SK-N-SH (cell line): ENCODE measurements at regions not wholly inside any gene's neighbourhood (a gene's known extent, or its start where the extent isn't known, plus 50 kb on each side); places are given as distances from the start of the nearest gene placed in this dataset.
A peak's percentile ranks its signal among the peaks of the same experiment; 100 is the strongest.

Experiments
- CTCF ChIA-PET: fragments of 300-600, 350-600 bp; formaldehyde crosslinking; extraction: SDS; loops from one replicate; lab custom pipeline; 2021; lab: Yijun Ruan, JAX
- POLR2A ChIA-PET: fragments of 350-600 bp; sonication (Branson Sonifier 250); formaldehyde crosslinking; extraction: SDS; loops from one replicate; lab custom pipeline; 2020; ENCODE audit warnings: antibody characterized with exemption, inconsistent platforms; lab: Yijun Ruan, JAX
- DNase-seq: peaks from one replicate; pipeline ENCODE4 v3.0.0; 2012
- H2AFZ ChIP-seq: fragments of 200-600 bp; sonication (generic); 2 replicates; pipeline ENCODE4 v1.8.1; 2016; ENCODE audit warnings: antibody characterized with exemption, mild to moderate bottlenecking, low read depth
- H3F3A ChIP-seq: fragments of 200-600 bp; sonication (generic); replicated peaks from 2 replicates; pipeline ENCODE3; 2016; ENCODE audit warnings: antibody characterized with exemption, mild to moderate bottlenecking; ENCODE audit not compliant: insufficient read depth
- H3K27ac ChIP-seq, 2 experiments: fragments of 200-500 bp in 1 of 2; fragments of 200-600 bp in 1 of 2; sonication (Bioruptor generic) in 1 of 2; sonication (generic), shearing (Covaris generic) in 1 of 2; 2 replicates each; pipeline versions ENCODE4 v1.5.1 to v1.6.1; 2014 to 2016; ENCODE audit warnings: low read depth in 2 of 2, inconsistent platforms in 1 of 2, low read length in 1 of 2, mild to moderate bottlenecking in 1 of 2, mixed read lengths in 1 of 2
- H3K27me3 ChIP-seq: fragments of 200-600 bp; sonication (generic), shearing (Covaris generic); 2 replicates; pipeline ENCODE4 v1.6.1; 2016; ENCODE audit warnings: mixed run types; ENCODE audit not compliant: insufficient read depth
- H3K36me3 ChIP-seq, 2 experiments: fragments of 200-500 bp in 1 of 2; fragments of 200-600 bp in 1 of 2; sonication (Bioruptor generic) in 1 of 2; sonication (generic) in 1 of 2; replicated peaks in 1 of 2; 2 replicates each; pipeline versions ENCODE3 to v1.5.1; 2014 to 2016; ENCODE audit warnings: low read length in 1 of 2, mild to moderate bottlenecking in 1 of 2; ENCODE audit not compliant: insufficient read depth in 2 of 2, control insufficient read depth in 1 of 2
- H3K4me1 ChIP-seq, 2 experiments: fragments of 200-500 bp in 1 of 2; fragments of 200-600 bp in 1 of 2; sonication (Bioruptor generic) in 1 of 2; sonication (generic), shearing (Covaris generic) in 1 of 2; 2 replicates each; pipeline versions ENCODE4 v1.5.1 to v1.6.1; 2014 to 2016; ENCODE audit warnings: low read depth in 1 of 2, low read length in 1 of 2, mixed run types in 1 of 2; ENCODE audit not compliant: insufficient read depth in 2 of 2, control insufficient read depth in 1 of 2
- H3K4me2 ChIP-seq: fragments of 200-600 bp; sonication (generic), shearing (Covaris generic); 2 replicates; pipeline ENCODE4 v1.6.1; 2017; ENCODE audit warnings: mixed run types
- H3K4me3 ChIP-seq, 2 experiments: fragments of 200-500 bp in 1 of 2; fragments of 200-600 bp in 1 of 2; sonication (Bioruptor generic) in 1 of 2; sonication (generic), shearing (Covaris generic) in 1 of 2; 2 replicates each; pipeline versions ENCODE4 v1.5.1 to v1.8.1; 2014 to 2016; ENCODE audit warnings: low read depth in 2 of 2, inconsistent platforms in 1 of 2, low read length in 1 of 2, mild to moderate bottlenecking in 1 of 2, mixed read lengths in 1 of 2, moderate library complexity in 1 of 2
- H3K79me2 ChIP-seq: fragments of 200-600 bp; sonication (generic); 2 replicates; pipeline ENCODE4 v1.8.1; 2017; ENCODE audit warnings: mild to moderate bottlenecking; ENCODE audit not compliant: insufficient read depth
- H3K9ac ChIP-seq: fragments of 200-600 bp; sonication (generic); 2 replicates; pipeline ENCODE4 v1.6.1; 2017; ENCODE audit warnings: mixed run types
- H3K9me2 ChIP-seq: fragments of 200-600 bp; sonication (generic); 2 replicates; pipeline ENCODE4 v1.6.1; 2017; ENCODE audit warnings: mixed run types
- H3K9me3 ChIP-seq: fragments of 200-600 bp; sonication (generic); 2 replicates; pipeline ENCODE4 v1.6.1; 2017; ENCODE audit warnings: mixed run types, mild to moderate bottlenecking, moderate library complexity
- H4K20me1 ChIP-seq: fragments of 200-600 bp; sonication (generic); 2 replicates; pipeline ENCODE4 v1.6.1; 2017; ENCODE audit warnings: mild to moderate bottlenecking, mixed run types; ENCODE audit not compliant: insufficient read depth
- CHD2 ChIP-seq: fragments of 150-350 bp; IDR thresholded peaks from 2 replicates; pipeline ENCODE4 v1.6.1; 2018; ENCODE audit warnings: low read length; ENCODE audit not compliant: partially characterized antibody
- ELF1 ChIP-seq: IDR thresholded peaks from 2 replicates; pipeline ENCODE4 v1.4.0; 2012
- EZH2phosphoT487 ChIP-seq: fragments of 200-600 bp; sonication (generic); IDR thresholded peaks from 2 replicates; pipeline ENCODE4 v1.6.1; 2017; ENCODE audit warnings: low read depth, mixed run types, mild to moderate bottlenecking, antibody characterized with exemption, moderate library complexity, borderline replicate concordance
- FOSL2 ChIP-seq: IDR thresholded peaks from 2 replicates; pipeline ENCODE4 v1.4.0; 2012; ENCODE audit warnings: low read depth, mild to moderate bottlenecking, moderate library complexity, borderline replicate concordance
- FOXJ3 ChIP-seq: sonication (generic); formaldehyde crosslinking; IDR thresholded peaks from 2 replicates; pipeline ENCODE4 v1.5.1; 2020; ENCODE audit warnings: mild to moderate bottlenecking, missing genetic modification reagents
- FOXM1 ChIP-seq: IDR thresholded peaks from 2 replicates; pipeline ENCODE4 v1.4.0; 2012; ENCODE audit warnings: low read depth, mild to moderate bottlenecking
- GABPA ChIP-seq: IDR thresholded peaks from 2 replicates; pipeline ENCODE4 v1.4.0; 2012; ENCODE audit warnings: low read depth, mild to moderate bottlenecking
- GATA2 ChIP-seq: sonication (generic); formaldehyde crosslinking; IDR thresholded peaks from 2 replicates; pipeline ENCODE4 v1.5.0; 2020; ENCODE audit warnings: mild to moderate bottlenecking, missing genetic modification reagents
- NFIC ChIP-seq: IDR thresholded peaks from 2 replicates; pipeline ENCODE4 v1.4.0; 2012; ENCODE audit warnings: borderline replicate concordance
- PBX3 ChIP-seq: IDR thresholded peaks from 2 replicates; pipeline ENCODE4; 2012
- RCOR1 ChIP-seq: fragments of 150-350 bp; IDR thresholded peaks from 2 replicates; pipeline ENCODE4 v1.6.1; 2017; ENCODE audit warnings: antibody characterized with exemption, low read length
- REST ChIP-seq: IDR thresholded peaks from 2 replicates; pipeline ENCODE4 v1.6.1; 2012; ENCODE audit warnings: mild to moderate bottlenecking, low read depth, low read length, moderate library complexity
- RXRA ChIP-seq: IDR thresholded peaks from 2 replicates; pipeline ENCODE4 v1.4.0; 2012; ENCODE audit warnings: low read depth, mild to moderate bottlenecking, borderline replicate concordance
- TAF1 ChIP-seq: IDR thresholded peaks from 2 replicates; pipeline ENCODE4 v1.6.1; 2012; ENCODE audit warnings: low read depth, mild to moderate bottlenecking, low read length, moderate library complexity, borderline replicate concordance
- TCF12 ChIP-seq: IDR thresholded peaks from 2 replicates; pipeline ENCODE4 v1.4.0; 2012
- TEAD4 ChIP-seq: IDR thresholded peaks from 2 replicates; pipeline ENCODE4 v1.4.0; 2012; ENCODE audit warnings: mild to moderate bottlenecking, borderline replicate concordance; ENCODE audit not compliant: insufficient read depth
- ZBTB33 ChIP-seq: IDR thresholded peaks from 2 replicates; pipeline ENCODE4 v1.4.0; 2012; ENCODE audit warnings: low read depth, borderline replicate concordance

- Histone ChIP-seq H3K9me3 (no peaks in the 10 kb centered on the region), H3K9ac (peak overlapping the region; percentile 70; the same call in 1 of the 2 replicates), H3K9me2 (no peaks in the 10 kb centered on the region), H2AFZ (no peak overlapping the region), H3K4me2 (no peak overlapping the region), H3F3A (peaks cover 71% of the 10 kb centered on the region), H3K79me2 (peaks cover 23% of the 10 kb centered on the region), H3K27ac (peak overlapping the region; percentile 81 to 100; a peak in 3 of 4 replicates), H4K20me1 (no peaks in the 10 kb centered on the region), H3K4me1 (peaks cover 7 to 81% of the 10 kb centered on the region in 2 experiments), H3K36me3 (no peaks in the 10 kb centered on the region), H3K4me3 (no peak overlapping the region), H3K27me3 (no peaks in the 10 kb centered on the region)
- POLR2A ChIA-PET, result no interaction called here
- no peak for DNase-seq
- TF ChIP-seq TCF12 (no peak), TEAD4 (peak; percentile 16; the same call in 1 of the 2 replicates)
- TF ChIP-seq, all 33 proteins: peak for 1
- CTCF ChIA-PET, result interaction anchor here (0.8 to 1.7 kb wide), 2 partner anchors 64 to 130 kb away, joined by 3 to 5 read pairs; no protein-coding TSS in a partner anchor
Measured at GRCh38 chr11:86737737-86738136, 62.6 kb upstream of the PRSS23 start.

GRCh38 chr11:86737230-86737629 is 63.1 kb upstream of the PRSS23 start:
- Histone ChIP-seq H3K36me3 (no peaks in the 10 kb centered on the region), H3K4me2 (no peak overlapping the region), H3K9me2 (no peaks in the 10 kb centered on the region), H3K4me3 (no peak overlapping the region), H3K4me1 (peaks cover 7 to 76% of the 10 kb centered on the region in 2 experiments), H3K79me2 (peaks cover 26% of the 10 kb centered on the region), H3K27ac (peak overlapping the region; percentile 81 to 100; a peak in 3 of 4 replicates), H3K9ac (peak overlapping the region; percentile 70; the same call in 1 of the 2 replicates), H3K27me3 (no peaks in the 10 kb centered on the region), H3F3A (peaks cover 66% of the 10 kb centered on the region), H3K9me3 (no peaks in the 10 kb centered on the region), H2AFZ (no peak overlapping the region), H4K20me1 (no peaks in the 10 kb centered on the region)
- ChIA-PET CTCF (interaction anchor here (0.8 to 1.7 kb wide), 2 partner anchors 65 to 129 kb away, joined by 3 to 5 read pairs; no protein-coding TSS in a partner anchor), POLR2A (no interaction called here)
- no peak for TF ChIP-seq FOSL2
- no peak for TF ChIP-seq NFIC
- no peak for TF ChIP-seq ZBTB33
- no peak for TF ChIP-seq TAF1
- no peak for TF ChIP-seq PBX3
- TF ChIP-seq ELF1, result no peak
- TF ChIP-seq RCOR1, result no peak
- TF ChIP-seq REST, result no peak
- TF ChIP-seq GABPA, result no peak
- TF ChIP-seq CHD2, result no peak
- no peak for TF ChIP-seq TEAD4
- no peak for TF ChIP-seq RXRA
- TF ChIP-seq FOXJ3 (CRISPR knock-in tag), result no peak
- no peak for TF ChIP-seq GATA2 (CRISPR knock-in tag)
- TF ChIP-seq FOXM1, result no peak
- TF ChIP-seq EZH2phosphoT487, result no peak
- no peak for DNase-seq
